IMR-90 (cell line): ENCODE measurements at regions not wholly inside any gene's neighbourhood (a gene's known extent, or its start where the extent isn't known, plus 50 kb on each side); places are given as distances from the start of the nearest gene placed in this dataset.

Experiments used
- ATAC-seq: fragments of 200-7000 bp; cut with Tn5 transposase; 2 replicates; pipeline ENCODE4 v1.9.1; 2020; ENCODE audit warnings: low read depth, mild to moderate bottlenecking, moderate library complexity
- BruUV-seq: library from RNA; stranded (reverse); fragments of 400-500 nt; replicated peaks from 2 replicates; lab custom pipeline; 2021; lab: Mats Ljungman, UMichigan
- CTCF ChIA-PET: fragments of 300-600 bp; formaldehyde crosslinking; extraction: SDS; loops from one replicate; lab custom pipeline; 2021; ENCODE audit warnings: antibody characterized with exemption; lab: Yijun Ruan, JAX
- POLR2A ChIA-PET: fragments of 300-600 bp; sonication (Branson Sonifier 250); formaldehyde crosslinking; loops from one replicate; lab custom pipeline; 2022; ENCODE audit warnings: antibody characterized with exemption; ENCODE audit not compliant: unreplicated experiment; lab: Charles Lee
- DNase-seq: peaks from one replicate; pipeline ENCODE4 v3.0.0; 2013
- H2AFZ ChIP-seq: replicated peaks from 2 replicates; pipeline ENCODE3; 2013; ENCODE audit warnings: low read length, mild to moderate bottlenecking; ENCODE audit not compliant: poor library complexity
- H2AK5ac ChIP-seq: 2 replicates; pipeline ENCODE4 v1.6.1; 2013; ENCODE audit warnings: low read depth, low read length, inconsistent platforms
- H2AK9ac ChIP-seq: replicated peaks from 2 replicates; pipeline ENCODE3; 2013; ENCODE audit warnings: mild to moderate bottlenecking, low read depth, low read length, moderate library complexity; ENCODE audit not compliant: poor library complexity
- H2BK120ac ChIP-seq: 2 replicates; pipeline ENCODE4 v1.6.1; 2013; ENCODE audit warnings: low read depth, low read length, inconsistent platforms
- H2BK15ac ChIP-seq: 3 replicates; pipeline ENCODE4 v1.6.1; 2013; ENCODE audit warnings: low read depth, low read length, inconsistent platforms
- H2BK20ac ChIP-seq: 2 replicates; pipeline ENCODE4 v1.6.1; 2013; ENCODE audit warnings: low read depth, mild to moderate bottlenecking, inconsistent platforms, low read length, moderate library complexity
- H2BK5ac ChIP-seq: 2 replicates; pipeline ENCODE4 v1.6.1; 2013; ENCODE audit warnings: mild to moderate bottlenecking, low read depth, low read length, inconsistent platforms; ENCODE audit not compliant: poor library complexity, severe bottlenecking
- H3K14ac ChIP-seq: replicated peaks from 2 replicates; pipeline ENCODE4 v1.6.1; 2013; ENCODE audit warnings: low read depth, low read length, inconsistent platforms
- H3K18ac ChIP-seq: 2 replicates; pipeline ENCODE4 v1.6.1; 2013; ENCODE audit warnings: low read depth, low read length, control low read depth
- H3K23ac ChIP-seq: 2 replicates; pipeline ENCODE4 v1.6.1; 2013; ENCODE audit warnings: low read depth, low read length, inconsistent platforms
- H3K27ac ChIP-seq: 2 replicates; pipeline ENCODE4 v1.5.1; 2013; ENCODE audit warnings: mild to moderate bottlenecking, control low read depth, low read length; ENCODE audit not compliant: insufficient read depth
- H3K27me3 ChIP-seq: 2 replicates; pipeline ENCODE4 v1.6.1; 2013; ENCODE audit warnings: low read length; ENCODE audit not compliant: control insufficient read depth, insufficient read depth
- H3K36me3 ChIP-seq: 2 replicates; pipeline ENCODE4 v1.6.1; 2013; ENCODE audit warnings: low read length, mixed read lengths; ENCODE audit not compliant: control insufficient read depth, insufficient read depth
- H3K4ac ChIP-seq: 2 replicates; pipeline ENCODE4 v1.6.1; 2013; ENCODE audit warnings: low read depth, low read length, inconsistent platforms
- H3K4me1 ChIP-seq: 2 replicates; pipeline ENCODE4 v1.6.1; 2013; ENCODE audit warnings: low read length, mixed read lengths; ENCODE audit not compliant: control insufficient read depth, insufficient read depth
- H3K4me2 ChIP-seq: 2 replicates; pipeline ENCODE4 v1.6.1; 2013; ENCODE audit warnings: low read depth, mild to moderate bottlenecking, control low read depth, low read length, moderate library complexity
- H3K4me3 ChIP-seq: 2 replicates; pipeline ENCODE4 v1.5.1; 2013; ENCODE audit warnings: low read depth, mild to moderate bottlenecking, control low read depth, low read length, moderate library complexity; ENCODE audit not compliant: insufficient read depth
- H3K56ac ChIP-seq: 2 replicates; pipeline ENCODE4 v1.6.1; 2013; ENCODE audit warnings: low read length, inconsistent platforms; ENCODE audit not compliant: insufficient read depth; ENCODE audit errors: extremely low read depth
- H3K79me1 ChIP-seq, 2 experiments: 2 replicates each; pipeline ENCODE4 v1.6.1; 2013; ENCODE audit warnings: low read length in 2 of 2, inconsistent platforms in 1 of 2, low read depth in 1 of 2
- H3K9ac ChIP-seq: 2 replicates; pipeline ENCODE4 v1.6.1; 2013; ENCODE audit warnings: low read depth, low read length, control low read depth
- H3K9me1 ChIP-seq: 2 replicates; pipeline ENCODE4 v1.6.1; 2013; ENCODE audit warnings: low read length, inconsistent platforms; ENCODE audit not compliant: insufficient read depth
- H3K9me3 ChIP-seq: 2 replicates; pipeline ENCODE4 v1.6.1; 2013; ENCODE audit warnings: low read length; ENCODE audit not compliant: control insufficient read depth, insufficient read depth
- H4K20me1 ChIP-seq: 2 replicates; pipeline ENCODE4 v1.6.1; 2013; ENCODE audit warnings: low read length, inconsistent platforms; ENCODE audit not compliant: insufficient read depth
- H4K5ac ChIP-seq: 2 replicates; pipeline ENCODE4 v1.6.1; 2013; ENCODE audit warnings: mild to moderate bottlenecking, low read depth, low read length, control low read depth
- H4K8ac ChIP-seq, 2 experiments: 2 replicates each; pipeline ENCODE4 v1.6.1; 2013; ENCODE audit warnings: low read depth in 2 of 2, low read length in 2 of 2, control low read depth in 1 of 2, inconsistent platforms in 1 of 2
- H4K91ac ChIP-seq: 2 replicates; pipeline ENCODE4 v1.6.1; 2013; ENCODE audit warnings: low read depth, low read length, inconsistent platforms; ENCODE audit not compliant: insufficient read depth
- BHLHE40 ChIP-seq: fragments of 150-350 bp; IDR thresholded peaks from 2 replicates; pipeline ENCODE4 v1.6.1; 2016; ENCODE audit warnings: mild to moderate bottlenecking, low read depth, low read length
- CEBPB ChIP-seq: IDR thresholded peaks from 2 replicates; pipeline ENCODE4 v1.6.1; 2012; ENCODE audit warnings: low read depth, low read length, improper control_type of control experiment
- CHD1 ChIP-seq: IDR thresholded peaks from 2 replicates; pipeline ENCODE4 v1.6.1; 2012; ENCODE audit warnings: low read depth, low read length, improper control_type of control experiment
- FOS ChIP-seq: fragments of 150-350 bp; IDR thresholded peaks from 2 replicates; pipeline ENCODE4 v1.6.1; 2016; ENCODE audit warnings: low read depth, low read length
- MAFK ChIP-seq: IDR thresholded peaks from 2 replicates; pipeline ENCODE4 v1.6.1; 2012; ENCODE audit warnings: low read depth, low read length, improper control_type of control experiment
- MAZ ChIP-seq: IDR thresholded peaks from 2 replicates; pipeline ENCODE4 v1.6.1; 2012; ENCODE audit warnings: low read depth, mild to moderate bottlenecking, low read length, improper control_type of control experiment, moderate library complexity, borderline replicate concordance
- MXI1 ChIP-seq: IDR thresholded peaks from 2 replicates; pipeline ENCODE4 v1.6.1; 2012; ENCODE audit warnings: low read depth, mild to moderate bottlenecking, low read length, moderate library complexity, borderline replicate concordance
- NFE2L2 ChIP-seq: fragments of 150-350 bp; IDR thresholded peaks from 2 replicates; pipeline ENCODE4 v1.6.1; 2016; ENCODE audit warnings: low read depth, mild to moderate bottlenecking, low read length
- POLR2A ChIP-seq: IDR thresholded peaks from 2 replicates; pipeline ENCODE4 v1.6.1; 2012; ENCODE audit warnings: mild to moderate bottlenecking, low read depth, low read length
- USF2 ChIP-seq: fragments of 150-350 bp; IDR thresholded peaks from 2 replicates; pipeline ENCODE4 v1.6.1; 2017; ENCODE audit warnings: mild to moderate bottlenecking, antibody characterized with exemption, low read length, low read depth
- WGBS, 2 experiments: methylation state at CpG; one replicate each; pipeline versions ENCODE4 v1.1.5 to v1.1.7; 2013; ENCODE audit warnings: missing lambda C conversion rate in 2 of 2; ENCODE audit not compliant: insufficient read length in 1 of 2; ENCODE audit errors: extremely low coverage in 2 of 2; 5-methylcytosine and 5-hydroxymethylcytosine counted together
- dilution Hi-C: fragments of 300-500 bp; cut with HindIII; formaldehyde crosslinking; loops from one replicate; pipeline ENCODE4 v1.14.3; 2018; ENCODE audit warnings: low sequenced_read_pairs; ENCODE audit not compliant: unreplicated experiment
- in situ Hi-C: fragments of 300-500 bp; cut with MboI; formaldehyde crosslinking; loops from 3 replicates; pipeline ENCODE4 v1.14.3; 2019; ENCODE audit warnings: low sequenced_read_pairs, inconsistent platforms, mixed read lengths
- intact Hi-C: fragments of 100-400 bp; cut with micrococcal nuclease; formaldehyde crosslinking; loops from 2 replicates; pipeline ENCODE4 v1.10.0; 2022
- TF ChIP-seq, protein P1 (sequence below): fragments of 150-350 bp; IDR thresholded peaks from 2 replicates; pipeline ENCODE4 v1.6.1; 2016; ENCODE audit warnings: low read depth, mild to moderate bottlenecking, low read length, moderate library complexity, borderline replicate concordance

DNA sequence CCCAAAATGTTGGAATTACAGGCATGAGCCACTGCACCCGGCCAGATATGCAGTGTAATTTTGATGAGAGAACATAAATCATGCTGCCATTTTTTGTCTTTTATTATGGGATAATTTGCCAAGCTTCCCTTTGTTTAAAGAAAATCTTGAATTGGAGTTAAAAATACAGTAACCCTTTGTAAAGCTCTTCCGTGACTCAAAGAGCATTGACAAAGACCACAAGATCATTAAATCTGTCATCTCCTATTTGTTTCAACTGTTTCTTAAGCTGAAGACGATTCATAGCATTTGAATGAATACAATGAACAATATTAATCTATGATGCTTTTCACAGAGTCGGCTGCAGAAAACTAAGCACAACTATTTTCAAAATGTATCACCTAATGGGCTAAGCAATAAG is 132.6 kb downstream of the ANAPC4 start:
- in situ Hi-C loops (no loop called here), intact Hi-C loops (no loop called here), dilution Hi-C loops (no loop called here)
- Histone ChIP-seq H3K4me3 (no peak overlapping the region), H2AK9ac (no peak overlapping the region), H3K36me3 (no peaks in the 10 kb centered on the region), H3K18ac (no peak overlapping the region), H4K5ac (no peak overlapping the region), H4K20me1 (no peaks in the 10 kb centered on the region), H3K9ac (no peak overlapping the region), H3K27ac (no peak overlapping the region), H2BK20ac (no peak overlapping the region), H3K9me1 (no peaks in the 10 kb centered on the region), H3K27me3 (no peaks in the 10 kb centered on the region), H2AK5ac (no peak overlapping the region), H4K91ac (no peak overlapping the region), H4K8ac (no peak overlapping the region), H3K56ac (no peak overlapping the region), H2BK15ac (no peak overlapping the region), H2BK5ac (no peak overlapping the region), H3K4ac (no peak overlapping the region), H3K14ac (no peak overlapping the region), H3K9me3 (peaks cover 2% of the 10 kb centered on the region; the same call in 1 of the 2 replicates), H2AFZ (no peak overlapping the region), H2BK120ac (no peak overlapping the region), H3K23ac (no peak overlapping the region), H3K4me1 (no peaks in the 10 kb centered on the region), H3K79me1 (no peaks in the 10 kb centered on the region), H3K4me2 (no peak overlapping the region)
- no TSS peak for BruUV-seq
- CTCF ChIA-PET: interaction anchor here (1.2 kb wide), 1 partner anchor 18 kb away, joined by 4 read pairs; no protein-coding TSS in a partner anchor
- TF ChIP-seq MAFK (no peak), CHD1 (no peak), MAZ (no peak), POLR2A (no peak), USF2 (no peak), FOS (no peak), MXI1 (no peak), CEBPB (no peak), BHLHE40 (no peak), NFE2L2 (no peak)
- TF ChIP-seq, protein P1, sequence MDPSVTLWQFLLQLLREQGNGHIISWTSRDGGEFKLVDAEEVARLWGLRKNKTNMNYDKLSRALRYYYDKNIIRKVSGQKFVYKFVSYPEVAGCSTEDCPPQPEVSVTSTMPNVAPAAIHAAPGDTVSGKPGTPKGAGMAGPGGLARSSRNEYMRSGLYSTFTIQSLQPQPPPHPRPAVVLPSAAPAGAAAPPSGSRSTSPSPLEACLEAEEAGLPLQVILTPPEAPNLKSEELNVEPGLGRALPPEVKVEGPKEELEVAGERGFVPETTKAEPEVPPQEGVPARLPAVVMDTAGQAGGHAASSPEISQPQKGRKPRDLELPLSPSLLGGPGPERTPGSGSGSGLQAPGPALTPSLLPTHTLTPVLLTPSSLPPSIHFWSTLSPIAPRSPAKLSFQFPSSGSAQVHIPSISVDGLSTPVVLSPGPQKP: no peak
- DNase-seq (no peak), ATAC-seq (no peak)
- no CpG with 5 or more reads among the region's 4 CpGs for WGBS, 2 experiments
- POLR2A ChIA-PET: interaction anchor here (0.5 kb wide), 1 partner anchor 14 kb away, joined by 6 read pairs; no protein-coding TSS in a partner anchor
